GM03348 (cell line): ENCODE measurements at regions not wholly inside any gene's neighbourhood (a gene's known extent, or its start where the extent isn't known, plus 50 kb on each side); places are given as distances from the start of the nearest gene placed in this dataset.

ENCODE experiments used
- DNase-seq: peaks from one replicate; pipeline ENCODE4 v3.0.0; 2012; ENCODE audit warnings: low spot score

GRCh38 chr3:64837986-64838735 is 150.4 kb upstream of the ADAMTS9 start:
- no peak for DNase-seq

GRCh38 chr3:64837126-64837738 is 149.4 kb upstream of the ADAMTS9 start:
- no peak for DNase-seq

- DNase-seq: no peak
These were observed 148.3 kb upstream of the ADAMTS9 start for GRCh38 chr3:64836097-64836496.

- DNase-seq: no peak
These were observed 144.3 kb upstream of the ADAMTS9 start for GRCh38 chr3:64832098-64832497.

- DNase-seq: no peak
These were observed 142.9 kb upstream of the ADAMTS9 start for GRCh38 chr3:64830681-64831080.

DNA sequence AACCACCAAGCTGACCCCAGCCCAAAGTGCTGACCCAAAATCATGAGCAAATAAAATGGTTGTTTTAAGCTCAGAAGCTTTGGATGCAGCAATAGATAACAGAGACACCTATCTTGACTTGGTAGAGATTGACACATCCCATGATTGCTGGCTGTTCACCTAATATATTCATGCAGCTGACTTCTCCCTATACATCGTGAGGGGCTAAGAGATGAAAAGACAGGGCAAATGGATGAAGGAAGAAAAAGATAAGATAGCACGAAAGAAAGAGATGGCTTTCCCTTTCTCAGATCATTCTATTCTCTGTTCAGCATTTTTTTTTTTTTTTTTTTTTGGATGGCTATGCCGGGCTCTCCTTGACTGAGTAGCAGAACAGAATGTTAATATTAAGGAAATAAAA is 141.5 kb upstream of the ADAMTS9 start:
- no peak for DNase-seq

- no peak for DNase-seq
These were observed 140.5 kb upstream of the ADAMTS9 start for GRCh38 chr3:64828276-64828675.

- no peak for DNase-seq
These were observed 139.6 kb upstream of the ADAMTS9 start for GRCh38 chr3:64827431-64827830.

GRCh38 chr3:64827019-64827418 is 139.2 kb upstream of the ADAMTS9 start:
- no peak for DNase-seq

DNA sequence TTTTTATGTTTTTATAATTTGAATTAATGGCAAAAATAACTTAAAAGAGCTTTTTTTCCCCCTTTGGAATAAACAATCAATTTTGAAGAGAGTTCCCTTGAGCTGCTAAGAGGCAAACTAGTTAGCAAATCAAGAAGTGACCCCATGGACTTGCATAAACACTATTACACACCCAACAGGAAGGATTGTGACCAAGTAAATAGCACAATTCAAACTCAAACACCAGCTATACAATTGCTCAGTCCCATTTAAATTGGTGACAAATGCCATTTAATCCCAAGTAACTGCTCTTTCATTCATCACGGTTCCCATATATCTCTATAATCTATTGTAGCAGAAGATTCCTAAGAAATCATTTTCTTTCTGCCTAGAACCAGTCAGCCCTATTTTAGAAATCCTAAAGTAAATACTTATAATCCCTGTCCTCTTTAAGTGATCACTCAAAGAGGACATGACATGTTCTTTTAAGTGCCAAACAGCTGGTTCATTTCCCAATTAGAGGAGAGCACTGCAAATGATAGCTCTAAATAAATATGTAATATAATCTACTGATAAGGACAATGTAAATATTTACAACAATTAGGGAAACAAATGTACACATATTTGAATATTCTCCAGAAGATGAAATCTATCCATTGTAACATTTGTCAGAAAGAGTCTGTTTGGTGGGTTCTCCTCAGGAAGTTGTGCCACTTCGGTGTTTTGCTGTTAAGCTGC is 137.8 kb upstream of the ADAMTS9 start:
- DNase-seq: no peak

DNA sequence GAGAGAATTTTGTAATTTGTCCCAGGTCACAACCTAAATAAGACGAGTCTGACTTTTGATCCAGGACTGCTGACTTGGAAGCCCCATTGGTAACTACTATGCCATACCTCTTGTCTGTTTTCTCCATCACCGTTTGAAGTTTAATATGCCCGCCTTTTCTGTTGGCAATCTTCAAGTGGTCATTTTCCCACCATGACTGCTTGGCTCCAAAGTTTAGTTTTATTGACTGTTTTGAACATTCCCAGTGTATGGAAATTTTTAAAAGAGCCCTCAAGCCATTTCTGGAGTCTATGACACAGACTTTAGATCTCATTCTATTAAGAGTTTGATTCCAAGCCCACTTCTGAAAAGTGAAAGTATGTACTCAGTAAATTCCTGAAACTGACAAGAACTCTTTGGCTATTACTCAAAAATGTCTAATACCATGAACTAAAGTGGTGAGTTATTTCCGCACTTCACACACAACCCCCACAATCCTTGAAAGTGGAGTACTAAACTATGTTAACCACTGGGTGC is 136.7 kb upstream of the ADAMTS9 start:
- no peak for DNase-seq

DNA sequence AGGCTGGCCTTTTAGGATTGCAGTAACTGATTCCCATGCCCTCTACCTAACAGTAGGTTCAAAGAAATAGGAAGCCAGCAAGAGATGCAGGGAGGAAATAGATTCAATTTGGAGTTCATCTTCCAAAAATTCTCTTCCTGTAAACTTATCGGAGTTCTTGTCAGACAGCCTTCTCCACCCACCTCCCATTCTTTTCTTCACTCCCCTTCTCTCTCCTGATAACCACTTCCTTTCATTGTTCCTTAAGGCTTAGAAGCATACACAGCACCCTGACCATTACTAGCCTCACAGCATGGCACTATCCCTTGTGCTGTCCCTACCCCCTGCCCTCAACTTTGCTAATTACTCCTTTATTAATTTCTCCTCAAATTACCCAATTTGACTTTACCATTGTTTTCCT is 130.4 kb upstream of the ADAMTS9 start:
- DNase-seq: no peak

GRCh38 chr3:64816355-64816754 is 128.6 kb upstream of the ADAMTS9 start:
- no peak for DNase-seq

DNA sequence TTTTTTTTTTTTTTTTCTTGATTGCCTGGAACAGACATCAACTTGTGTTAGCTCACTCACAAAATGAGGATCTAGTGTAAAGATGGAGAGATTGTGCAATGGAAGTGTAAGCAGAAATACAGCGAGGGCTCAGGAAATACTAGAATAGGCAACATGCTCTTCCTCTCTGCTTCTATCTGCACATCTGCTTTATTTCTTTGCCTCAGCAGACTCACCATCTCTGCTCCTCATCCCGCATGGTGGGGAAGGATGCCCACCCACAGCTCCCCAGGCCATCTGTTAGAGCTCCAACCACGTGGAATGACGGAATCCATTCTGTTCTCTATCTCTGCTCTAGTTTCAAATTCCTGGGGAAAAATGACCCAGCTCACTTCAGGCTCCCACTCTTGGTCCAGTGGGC is 128.0 kb upstream of the ADAMTS9 start:
- DNase-seq: no peak

GRCh38 chr3:64815195-64815631 is 127.4 kb upstream of the ADAMTS9 start:
- DNase-seq: peak; percentile 33

- no peak for DNase-seq
These were observed 126.6 kb upstream of the ADAMTS9 start for GRCh38 chr3:64814351-64814750.

DNA sequence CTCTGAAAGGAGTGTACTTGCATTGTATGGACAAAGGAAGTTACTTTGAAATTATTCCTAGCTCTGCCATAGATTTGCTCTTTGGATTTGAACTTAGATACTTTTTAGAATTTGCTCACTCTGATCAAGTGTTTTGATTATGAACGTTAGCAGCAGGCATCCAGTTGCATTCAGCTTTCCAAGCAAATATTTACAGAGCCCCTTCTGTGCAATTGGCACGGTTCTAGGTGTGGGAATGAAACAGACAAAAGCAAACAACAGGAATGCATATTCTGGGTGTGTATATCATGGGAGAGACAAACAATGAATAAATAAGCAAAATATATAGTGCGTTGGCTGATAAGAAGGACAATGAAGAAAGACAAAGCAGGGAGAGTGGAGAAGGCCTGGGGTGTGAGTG is 125.5 kb upstream of the ADAMTS9 start:
- no peak for DNase-seq

DNA sequence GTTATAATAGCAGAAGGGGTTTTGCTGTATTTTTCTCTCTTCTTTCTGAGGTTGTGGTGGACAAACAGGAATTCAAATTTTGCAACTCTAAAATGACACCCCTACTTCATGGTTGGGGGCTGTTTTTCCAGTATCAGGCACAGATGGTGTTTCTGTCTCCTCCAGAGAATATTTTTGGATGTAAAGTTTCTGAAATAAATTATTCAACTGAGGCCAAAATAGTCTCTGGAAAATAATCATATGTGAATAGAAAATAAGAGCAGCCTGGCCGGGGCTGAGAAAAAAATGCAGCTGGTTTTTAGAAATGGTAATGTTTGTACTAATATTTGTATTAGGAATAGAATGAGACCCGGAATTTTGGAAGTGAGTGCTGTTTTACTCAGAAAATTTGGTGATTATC is 121.3 kb upstream of the ADAMTS9 start:
- no peak for DNase-seq

GRCh38 chr3:64808061-64808460 is 120.3 kb upstream of the ADAMTS9 start:
- DNase-seq: no peak

DNA sequence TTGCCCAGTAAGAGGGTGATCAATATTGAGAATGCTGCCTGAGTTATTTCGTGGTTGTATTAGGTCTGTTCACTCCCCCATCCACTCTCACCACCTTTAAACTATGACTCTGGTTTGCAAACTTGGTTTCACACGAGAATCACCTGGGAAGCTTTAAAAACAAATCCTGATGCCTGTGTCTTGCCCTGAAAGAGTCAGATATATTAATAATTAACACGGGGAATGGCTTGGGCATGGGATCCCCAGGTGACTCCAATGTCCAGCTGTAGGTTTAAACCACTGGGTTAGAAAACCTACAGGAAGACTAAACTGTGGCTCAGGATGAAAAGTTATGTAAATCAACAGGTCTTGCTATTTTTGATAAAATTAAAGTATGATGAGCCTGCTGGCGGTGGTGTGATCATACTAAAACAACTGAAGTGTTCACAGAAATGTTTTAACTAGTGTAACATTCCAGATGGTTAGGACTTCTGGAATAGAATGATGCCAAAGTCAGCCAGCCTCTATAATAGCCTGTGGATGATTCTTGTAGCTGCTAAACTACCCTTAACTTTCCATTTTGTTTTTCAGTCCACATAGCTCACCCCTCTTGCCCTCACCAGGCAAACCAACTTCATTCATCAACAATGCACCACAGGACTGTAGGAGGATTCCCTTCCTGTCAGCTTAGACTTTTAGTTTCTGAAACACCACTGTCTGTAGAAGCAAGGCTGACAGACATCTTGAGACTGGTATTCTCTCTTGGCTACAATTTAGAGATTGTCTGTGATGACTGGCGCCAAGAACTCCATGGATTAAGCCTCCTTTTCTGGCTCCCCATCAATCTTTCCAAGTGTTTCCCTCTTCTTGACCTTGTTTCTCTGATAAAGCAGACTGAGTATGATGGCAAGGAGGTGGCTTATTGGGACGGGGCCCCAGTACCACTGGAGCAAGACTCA is 119.1 kb upstream of the ADAMTS9 start:
- DNase-seq: no peak

GRCh38 chr3:64805978-64806377 is 118.2 kb upstream of the ADAMTS9 start:
- DNase-seq: no peak

- DNase-seq: no peak
These were observed 117.4 kb upstream of the ADAMTS9 start for GRCh38 chr3:64805248-64805647.
